ENCODE measurements at regions not wholly inside any gene's neighbourhood (a gene's known extent, or its start where the extent isn't known, plus 50 kb on each side); places are given as distances from the start of the nearest gene placed in this dataset.
"Not testable (repeated sequence)": the region's sequence is repeated elsewhere in the genome, so short reads cannot be mapped to it uniquely, and the experiment has no call there.

GRCh38 chr6:81897793-81898192 is 145.3 kb upstream of the TENT5A start:
- DNase-seq: no peak

- DNase-seq: no peak
These were observed 144.3 kb upstream of the TENT5A start for GRCh38 chr6:81896525-81897503.

GRCh38 chr6:81895511-81896185 is 143.2 kb upstream of the TENT5A start:
- DNase-seq: no peak

GRCh38 chr6:81894788-81895271 is 142.3 kb upstream of the TENT5A start:
- DNase-seq: no peak

- no peak for DNase-seq
These were observed 141.8 kb upstream of the TENT5A start for GRCh38 chr6:81894306-81894705.

- no peak for DNase-seq
These were observed 140.4 kb upstream of the TENT5A start for GRCh38 chr6:81892891-81893290.

- no peak for DNase-seq
These were observed 139.4 kb upstream of the TENT5A start for GRCh38 chr6:81891874-81892273.

- no peak for DNase-seq
These were observed 138.4 kb upstream of the TENT5A start for GRCh38 chr6:81890846-81891245.

- DNase-seq: no peak
These were observed 137.0 kb upstream of the TENT5A start for GRCh38 chr6:81889377-81890053.

GRCh38 chr6:81886909-81887308 is 134.4 kb upstream of the TENT5A start:
- not testable (repeated sequence) for DNase-seq

GRCh38 chr6:81886157-81886556 is 133.7 kb upstream of the TENT5A start:
- DNase-seq: no peak

- no peak for DNase-seq
These were observed 129.2 kb upstream of the TENT5A start for GRCh38 chr6:81881660-81882059.

GRCh38 chr6:81878479-81878878 is 126.0 kb upstream of the TENT5A start:
- no peak for DNase-seq

GRCh38 chr6:81876971-81877370 is 124.5 kb upstream of the TENT5A start:
- no peak for DNase-seq

GRCh38 chr6:81875782-81876293 is 123.4 kb upstream of the TENT5A start:
- DNase-seq: no peak

- not testable (repeated sequence) for DNase-seq
These were observed 117.4 kb upstream of the TENT5A start for GRCh38 chr6:81869749-81870508.

GRCh38 chr6:81865712-81866111 is 113.2 kb upstream of the TENT5A start:
- no peak for DNase-seq

- DNase-seq: no peak
These were observed 111.6 kb upstream of the TENT5A start for GRCh38 chr6:81864124-81864523.

- no peak for DNase-seq
These were observed 110.6 kb upstream of the TENT5A start for GRCh38 chr6:81863123-81863522.

GRCh38 chr6:81861281-81861680 is 108.8 kb upstream of the TENT5A start:
- no peak for DNase-seq

GRCh38 chr6:81859884-81860283 is 107.4 kb upstream of the TENT5A start:
- no peak for DNase-seq

GRCh38 chr6:81857812-81858211 is 105.3 kb upstream of the TENT5A start:
- DNase-seq: no peak
